SK-N-SH (cell line): ENCODE measurements at regions not wholly inside any gene's neighbourhood (a gene's known extent, or its start where the extent isn't known, plus 50 kb on each side); places are given as distances from the start of the nearest gene placed in this dataset.

Experiments
- CTCF ChIA-PET: fragments of 300-600, 350-600 bp; formaldehyde crosslinking; extraction: SDS; loops from one replicate; lab custom pipeline; 2021; lab: Yijun Ruan, JAX
- POLR2A ChIA-PET: fragments of 350-600 bp; sonication (Branson Sonifier 250); formaldehyde crosslinking; extraction: SDS; loops from one replicate; lab custom pipeline; 2020; ENCODE audit warnings: antibody characterized with exemption, inconsistent platforms; lab: Yijun Ruan, JAX
- DNase-seq: peaks from one replicate; pipeline ENCODE4 v3.0.0; 2012
- H2AFZ ChIP-seq: fragments of 200-600 bp; sonication (generic); 2 replicates; pipeline ENCODE4 v1.8.1; 2016; ENCODE audit warnings: antibody characterized with exemption, mild to moderate bottlenecking, low read depth
- H3F3A ChIP-seq: fragments of 200-600 bp; sonication (generic); replicated peaks from 2 replicates; pipeline ENCODE3; 2016; ENCODE audit warnings: antibody characterized with exemption, mild to moderate bottlenecking; ENCODE audit not compliant: insufficient read depth
- H3K27ac ChIP-seq, 2 experiments: fragments of 200-500 bp in 1 of 2; fragments of 200-600 bp in 1 of 2; sonication (Bioruptor generic) in 1 of 2; sonication (generic), shearing (Covaris generic) in 1 of 2; 2 replicates each; pipeline versions ENCODE4 v1.5.1 to v1.6.1; 2014 to 2016; ENCODE audit warnings: low read depth in 2 of 2, inconsistent platforms in 1 of 2, low read length in 1 of 2, mild to moderate bottlenecking in 1 of 2, mixed read lengths in 1 of 2
- H3K27me3 ChIP-seq: fragments of 200-600 bp; sonication (generic), shearing (Covaris generic); 2 replicates; pipeline ENCODE4 v1.6.1; 2016; ENCODE audit warnings: mixed run types; ENCODE audit not compliant: insufficient read depth
- H3K36me3 ChIP-seq, 2 experiments: fragments of 200-500 bp in 1 of 2; fragments of 200-600 bp in 1 of 2; sonication (Bioruptor generic) in 1 of 2; sonication (generic) in 1 of 2; replicated peaks in 1 of 2; 2 replicates each; pipeline versions ENCODE3 to v1.5.1; 2014 to 2016; ENCODE audit warnings: low read length in 1 of 2, mild to moderate bottlenecking in 1 of 2; ENCODE audit not compliant: insufficient read depth in 2 of 2, control insufficient read depth in 1 of 2
- H3K4me1 ChIP-seq, 2 experiments: fragments of 200-500 bp in 1 of 2; fragments of 200-600 bp in 1 of 2; sonication (Bioruptor generic) in 1 of 2; sonication (generic), shearing (Covaris generic) in 1 of 2; 2 replicates each; pipeline versions ENCODE4 v1.5.1 to v1.6.1; 2014 to 2016; ENCODE audit warnings: low read depth in 1 of 2, low read length in 1 of 2, mixed run types in 1 of 2; ENCODE audit not compliant: insufficient read depth in 2 of 2, control insufficient read depth in 1 of 2
- H3K4me2 ChIP-seq: fragments of 200-600 bp; sonication (generic), shearing (Covaris generic); 2 replicates; pipeline ENCODE4 v1.6.1; 2017; ENCODE audit warnings: mixed run types
- H3K4me3 ChIP-seq, 2 experiments: fragments of 200-500 bp in 1 of 2; fragments of 200-600 bp in 1 of 2; sonication (Bioruptor generic) in 1 of 2; sonication (generic), shearing (Covaris generic) in 1 of 2; 2 replicates each; pipeline versions ENCODE4 v1.5.1 to v1.8.1; 2014 to 2016; ENCODE audit warnings: low read depth in 2 of 2, inconsistent platforms in 1 of 2, low read length in 1 of 2, mild to moderate bottlenecking in 1 of 2, mixed read lengths in 1 of 2, moderate library complexity in 1 of 2
- H3K79me2 ChIP-seq: fragments of 200-600 bp; sonication (generic); 2 replicates; pipeline ENCODE4 v1.8.1; 2017; ENCODE audit warnings: mild to moderate bottlenecking; ENCODE audit not compliant: insufficient read depth
- H3K9ac ChIP-seq: fragments of 200-600 bp; sonication (generic); 2 replicates; pipeline ENCODE4 v1.6.1; 2017; ENCODE audit warnings: mixed run types
- H3K9me2 ChIP-seq: fragments of 200-600 bp; sonication (generic); 2 replicates; pipeline ENCODE4 v1.6.1; 2017; ENCODE audit warnings: mixed run types
- H3K9me3 ChIP-seq: fragments of 200-600 bp; sonication (generic); 2 replicates; pipeline ENCODE4 v1.6.1; 2017; ENCODE audit warnings: mixed run types, mild to moderate bottlenecking, moderate library complexity
- H4K20me1 ChIP-seq: fragments of 200-600 bp; sonication (generic); 2 replicates; pipeline ENCODE4 v1.6.1; 2017; ENCODE audit warnings: mild to moderate bottlenecking, mixed run types; ENCODE audit not compliant: insufficient read depth
- ELF1 ChIP-seq: IDR thresholded peaks from 2 replicates; pipeline ENCODE4 v1.4.0; 2012
- FOSL2 ChIP-seq: IDR thresholded peaks from 2 replicates; pipeline ENCODE4 v1.4.0; 2012; ENCODE audit warnings: low read depth, mild to moderate bottlenecking, moderate library complexity, borderline replicate concordance
- MEF2A ChIP-seq: IDR thresholded peaks from 2 replicates; pipeline ENCODE4 v1.4.0; 2012; ENCODE audit warnings: low read depth, borderline replicate concordance
- NFIC ChIP-seq: IDR thresholded peaks from 2 replicates; pipeline ENCODE4 v1.4.0; 2012; ENCODE audit warnings: borderline replicate concordance
- RCOR1 ChIP-seq: fragments of 150-350 bp; IDR thresholded peaks from 2 replicates; pipeline ENCODE4 v1.6.1; 2017; ENCODE audit warnings: antibody characterized with exemption, low read length
- RXRA ChIP-seq: IDR thresholded peaks from 2 replicates; pipeline ENCODE4 v1.4.0; 2012; ENCODE audit warnings: low read depth, mild to moderate bottlenecking, borderline replicate concordance
- SIN3A ChIP-seq: IDR thresholded peaks from 2 replicates; pipeline ENCODE4 v1.6.1; 2012; ENCODE audit warnings: low read depth, mild to moderate bottlenecking, low read length, moderate library complexity, borderline replicate concordance
- SMC3 ChIP-seq: IDR thresholded peaks from 2 replicates; pipeline ENCODE4 v1.6.1; 2012; ENCODE audit warnings: low read depth, low read length, improper control_type of control experiment
- TAF1 ChIP-seq: IDR thresholded peaks from 2 replicates; pipeline ENCODE4 v1.6.1; 2012; ENCODE audit warnings: low read depth, mild to moderate bottlenecking, low read length, moderate library complexity, borderline replicate concordance
- TCF12 ChIP-seq: IDR thresholded peaks from 2 replicates; pipeline ENCODE4 v1.4.0; 2012
- YY1 ChIP-seq: IDR thresholded peaks from 2 replicates; pipeline ENCODE4 v1.4.0; 2012; ENCODE audit warnings: low read depth, mild to moderate bottlenecking
- WGBS: methylation state at CpG from one replicate; pipeline ENCODE4 v1.1.6; 2017; ENCODE audit warnings: low lambda C conversion rate; 5-methylcytosine and 5-hydroxymethylcytosine counted together
- TF ChIP-seq, protein P1 (sequence below): IDR thresholded peaks from 2 replicates; pipeline ENCODE4 v1.4.0; 2012; ENCODE audit warnings: low read depth, borderline replicate concordance
- TF ChIP-seq, protein P2 (sequence below): IDR thresholded peaks from 2 replicates; pipeline ENCODE4 v1.4.0; 2012; ENCODE audit warnings: low read depth, borderline replicate concordance
- TF ChIP-seq, protein P3 (sequence below): IDR thresholded peaks from 2 replicates; pipeline ENCODE4 v1.6.1; 2012; ENCODE audit warnings: mild to moderate bottlenecking, low read depth, low read length, moderate library complexity

GRCh38 chrX:115909017-115909416 lies 261.5 kb upstream of the AGTR2 start (continued):
- TF ChIP-seq RCOR1 (no peak), MEF2A (no peak), SIN3A (no peak), TAF1 (no peak)
- TF ChIP-seq, protein P1, sequence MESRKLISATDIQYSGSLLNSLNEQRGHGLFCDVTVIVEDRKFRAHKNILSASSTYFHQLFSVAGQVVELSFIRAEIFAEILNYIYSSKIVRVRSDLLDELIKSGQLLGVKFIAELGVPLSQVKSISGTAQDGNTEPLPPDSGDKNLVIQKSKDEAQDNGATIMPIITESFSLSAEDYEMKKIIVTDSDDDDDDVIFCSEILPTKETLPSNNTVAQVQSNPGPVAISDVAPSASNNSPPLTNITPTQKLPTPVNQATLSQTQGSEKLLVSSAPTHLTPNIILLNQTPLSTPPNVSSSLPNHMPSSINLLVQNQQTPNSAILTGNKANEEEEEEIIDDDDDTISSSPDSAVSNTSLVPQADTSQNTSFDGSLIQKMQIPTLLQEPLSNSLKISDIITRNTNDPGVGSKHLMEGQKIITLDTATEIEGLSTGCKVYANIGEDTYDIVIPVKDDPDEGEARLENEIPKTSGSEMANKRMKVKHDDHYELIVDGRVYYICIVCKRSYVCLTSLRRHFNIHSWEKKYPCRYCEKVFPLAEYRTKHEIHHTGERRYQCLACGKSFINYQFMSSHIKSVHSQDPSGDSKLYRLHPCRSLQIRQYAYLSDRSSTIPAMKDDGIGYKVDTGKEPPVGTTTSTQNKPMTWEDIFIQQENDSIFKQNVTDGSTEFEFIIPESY = no peak

DNA sequence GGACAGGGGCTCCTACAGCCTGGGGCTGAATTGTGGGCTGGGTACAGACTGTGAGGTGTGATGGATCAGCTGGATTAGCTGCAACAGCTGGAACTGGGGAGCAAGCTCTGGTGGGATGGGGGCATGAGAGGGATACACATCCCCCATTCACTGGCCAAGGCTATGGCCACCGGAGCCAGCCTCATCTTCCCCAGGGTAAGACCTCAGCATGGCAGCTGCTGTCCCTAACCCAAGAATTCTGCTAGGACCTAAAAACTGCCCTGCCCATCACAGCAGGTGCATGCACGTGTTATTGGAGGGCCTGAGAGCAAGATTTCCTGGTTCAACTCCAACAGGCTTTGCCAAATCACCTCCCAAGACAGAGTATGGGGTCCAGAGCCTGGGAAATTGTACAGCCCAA lies 258.6 kb upstream of the AGTR2 start:
- no peaks in the 10 kb centered on the region for H3K36me3 ChIP-seq
- TF ChIP-seq TCF12 (no peak), MEF2A (no peak), ELF1 (no peak), FOSL2 (no peak), TAF1 (no peak), SMC3 (no peak), NFIC (no peak), RXRA (no peak), YY1 (no peak)
- TF ChIP-seq, protein P2, sequence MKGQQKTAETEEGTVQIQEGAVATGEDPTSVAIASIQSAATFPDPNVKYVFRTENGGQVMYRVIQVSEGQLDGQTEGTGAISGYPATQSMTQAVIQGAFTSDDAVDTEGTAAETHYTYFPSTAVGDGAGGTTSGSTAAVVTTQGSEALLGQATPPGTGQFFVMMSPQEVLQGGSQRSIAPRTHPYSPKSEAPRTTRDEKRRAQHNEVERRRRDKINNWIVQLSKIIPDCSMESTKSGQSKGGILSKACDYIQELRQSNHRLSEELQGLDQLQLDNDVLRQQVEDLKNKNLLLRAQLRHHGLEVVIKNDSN = no peak
- TF ChIP-seq, protein P3, sequence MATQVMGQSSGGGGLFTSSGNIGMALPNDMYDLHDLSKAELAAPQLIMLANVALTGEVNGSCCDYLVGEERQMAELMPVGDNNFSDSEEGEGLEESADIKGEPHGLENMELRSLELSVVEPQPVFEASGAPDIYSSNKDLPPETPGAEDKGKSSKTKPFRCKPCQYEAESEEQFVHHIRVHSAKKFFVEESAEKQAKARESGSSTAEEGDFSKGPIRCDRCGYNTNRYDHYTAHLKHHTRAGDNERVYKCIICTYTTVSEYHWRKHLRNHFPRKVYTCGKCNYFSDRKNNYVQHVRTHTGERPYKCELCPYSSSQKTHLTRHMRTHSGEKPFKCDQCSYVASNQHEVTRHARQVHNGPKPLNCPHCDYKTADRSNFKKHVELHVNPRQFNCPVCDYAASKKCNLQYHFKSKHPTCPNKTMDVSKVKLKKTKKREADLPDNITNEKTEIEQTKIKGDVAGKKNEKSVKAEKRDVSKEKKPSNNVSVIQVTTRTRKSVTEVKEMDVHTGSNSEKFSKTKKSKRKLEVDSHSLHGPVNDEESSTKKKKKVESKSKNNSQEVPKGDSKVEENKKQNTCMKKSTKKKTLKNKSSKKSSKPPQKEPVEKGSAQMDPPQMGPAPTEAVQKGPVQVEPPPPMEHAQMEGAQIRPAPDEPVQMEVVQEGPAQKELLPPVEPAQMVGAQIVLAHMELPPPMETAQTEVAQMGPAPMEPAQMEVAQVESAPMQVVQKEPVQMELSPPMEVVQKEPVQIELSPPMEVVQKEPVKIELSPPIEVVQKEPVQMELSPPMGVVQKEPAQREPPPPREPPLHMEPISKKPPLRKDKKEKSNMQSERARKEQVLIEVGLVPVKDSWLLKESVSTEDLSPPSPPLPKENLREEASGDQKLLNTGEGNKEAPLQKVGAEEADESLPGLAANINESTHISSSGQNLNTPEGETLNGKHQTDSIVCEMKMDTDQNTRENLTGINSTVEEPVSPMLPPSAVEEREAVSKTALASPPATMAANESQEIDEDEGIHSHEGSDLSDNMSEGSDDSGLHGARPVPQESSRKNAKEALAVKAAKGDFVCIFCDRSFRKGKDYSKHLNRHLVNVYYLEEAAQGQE = no peak
- TF ChIP-seq, all 33 proteins: peak for 0
- Histone ChIP-seq H3K27me3 (no peaks in the 10 kb centered on the region), H3K4me3 (no peak overlapping the region), H3K27ac (no peak overlapping the region), H4K20me1 (peaks cover 7% of the 10 kb centered on the region; the same call in 1 of the 2 replicates), H3K4me2 (no peak overlapping the region), H3K79me2 (peaks cover 7% of the 10 kb centered on the region; the same call in 1 of the 2 replicates), H3K9me2 (no peaks in the 10 kb centered on the region), H3K9me3 (no peaks in the 10 kb centered on the region), H3F3A (no peaks in the 10 kb centered on the region), H3K9ac (no peak overlapping the region), H2AFZ (no peak overlapping the region), H3K4me1 (no peaks in the 10 kb centered on the region)
- ChIA-PET POLR2A (no interaction called here), CTCF (interaction anchor here (1.0 kb wide), 1 partner anchor 11 kb away, joined by 3 read pairs; no protein-coding TSS in a partner anchor)
- no peak for DNase-seq
- WGBS = 60% methylated on average over 1 of the region's 2 CpGs
